NCI-H2171 (cell line): ENCODE measurements at regions not wholly inside any gene's neighbourhood (a gene's known extent, or its start where the extent isn't known, plus 50 kb on each side); places are given as distances from the start of the nearest gene placed in this dataset.

Experiments used
- DNase-seq: peaks from one replicate; lab custom pipeline; 2025; lab: John Stamatoyannopoulos, UW

- DNase-seq: no peak
Observed at GRCh38 chr2:226030369-226030768, 630.9 kb downstream of the NYAP2 start.

GRCh38 chr2:226023946-226024345 is 624.4 kb downstream of the NYAP2 start:
- no peak for DNase-seq

GRCh38 chr2:226023383-226023782 is 623.9 kb downstream of the NYAP2 start:
- no peak for DNase-seq

- DNase-seq: no peak
Observed at GRCh38 chr2:226020956-226021355, 621.4 kb downstream of the NYAP2 start.

GRCh38 chr2:226020176-226020575 is 620.7 kb downstream of the NYAP2 start:
- no peak for DNase-seq

- DNase-seq: no peak
Observed at GRCh38 chr2:226018641-226019040, 619.1 kb downstream of the NYAP2 start.

- no peak for DNase-seq
Observed at GRCh38 chr2:226017537-226017936, 618.0 kb downstream of the NYAP2 start.

GRCh38 chr2:226017107-226017506 is 617.6 kb downstream of the NYAP2 start:
- no peak for DNase-seq

GRCh38 chr2:226011716-226012450 is 612.4 kb downstream of the NYAP2 start:
- no peak for DNase-seq

- no peak for DNase-seq
Observed at GRCh38 chr2:226002438-226002837, 602.9 kb downstream of the NYAP2 start.

GRCh38 chr2:226001716-226002115 is 602.2 kb downstream of the NYAP2 start:
- DNase-seq: no peak

- no peak for DNase-seq
Observed at GRCh38 chr2:225999692-226000091, 600.2 kb downstream of the NYAP2 start.

- no peak for DNase-seq
Observed at GRCh38 chr2:225998653-225999052, 599.1 kb downstream of the NYAP2 start.

GRCh38 chr2:225998116-225998515 is 598.6 kb downstream of the NYAP2 start:
- no peak for DNase-seq

- DNase-seq: no peak
Observed at GRCh38 chr2:225996462-225996828, 596.9 kb downstream of the NYAP2 start.

GRCh38 chr2:225995796-225996461 is 596.4 kb downstream of the NYAP2 start:
- no peak for DNase-seq

- DNase-seq: no peak
Observed at GRCh38 chr2:225994748-225995405, 595.4 kb downstream of the NYAP2 start.

GRCh38 chr2:225993430-225993829 is 593.9 kb downstream of the NYAP2 start:
- DNase-seq: no peak

- no peak for DNase-seq
Observed at GRCh38 chr2:225989809-225990208, 590.3 kb downstream of the NYAP2 start.

- DNase-seq: no peak
Observed at GRCh38 chr2:225980372-225980771, 580.9 kb downstream of the NYAP2 start.

GRCh38 chr2:225971433-225971832 is 571.9 kb downstream of the NYAP2 start:
- DNase-seq: no peak

GRCh38 chr2:225948903-225949302 is 549.4 kb downstream of the NYAP2 start:
- no peak for DNase-seq

GRCh38 chr2:225938991-225939390 is 539.5 kb downstream of the NYAP2 start:
- DNase-seq: no peak
